Ecto neural progenitor cell (in vitro differentiated cells): ENCODE measurements at regions not wholly inside any gene's neighbourhood (a gene's known extent, or its start where the extent isn't known, plus 50 kb on each side); places are given as distances from the start of the nearest gene placed in this dataset.

Experiments
- DNase-seq: peaks from one replicate; pipeline ENCODE4 v3.0.0-alpha.2; 2018; ENCODE audit warnings: low spot score

- DNase-seq: no peak
These were observed 78.0 kb upstream of the NHSL1 start for GRCh38 chr6:138577151-138577915.

GRCh38 chr6:138580040-138580439, 80.7 kb upstream of the NHSL1 start:
- DNase-seq: no peak

- DNase-seq: no peak
These were observed 81.5 kb upstream of the NHSL1 start for GRCh38 chr6:138580801-138581200.

- no peak for DNase-seq
These were observed 83.3 kb upstream of the NHSL1 start for GRCh38 chr6:138582573-138582972.

GRCh38 chr6:138586638-138587037, 87.3 kb upstream of the NHSL1 start:
- no peak for DNase-seq

- DNase-seq: peak; percentile 65
These were observed 89.6 kb upstream of the NHSL1 start for GRCh38 chr6:138588805-138589434.

- DNase-seq: peak; percentile 61
These were observed 91.8 kb upstream of the NHSL1 start for GRCh38 chr6:138590796-138591709.

- no peak for DNase-seq
These were observed 93.4 kb upstream of the NHSL1 start for GRCh38 chr6:138592749-138593123.

GRCh38 chr6:138593124-138593877, 94.0 kb upstream of the NHSL1 start:
- no peak for DNase-seq

- no peak for DNase-seq
These were observed 94.8 kb upstream of the NHSL1 start for GRCh38 chr6:138593909-138594757.

GRCh38 chr6:138594758-138595140, 95.5 kb upstream of the NHSL1 start:
- no peak for DNase-seq

GRCh38 chr6:138596126-138596525, 96.8 kb upstream of the NHSL1 start:
- DNase-seq: no peak

GRCh38 chr6:138596591-138596990, 97.3 kb upstream of the NHSL1 start:
- DNase-seq: no peak

GRCh38 chr6:138597336-138597735, 98.0 kb upstream of the NHSL1 start:
- no peak for DNase-seq

GRCh38 chr6:138598562-138599173, 99.4 kb upstream of the NHSL1 start:
- DNase-seq: no peak

- DNase-seq: no peak
These were observed 101.0 kb upstream of the NHSL1 start for GRCh38 chr6:138600261-138600660.

- no peak for DNase-seq
These were observed 101.4 kb upstream of the NHSL1 start for GRCh38 chr6:138600726-138601125.

- no peak for DNase-seq
These were observed 101.8 kb upstream of the NHSL1 start for GRCh38 chr6:138601128-138601527.

GRCh38 chr6:138605958-138606357, 106.7 kb upstream of the NHSL1 start:
- DNase-seq: no peak
